Breast epithelium (tissue), 4 donors: ENCODE measurements at regions not wholly inside any gene's neighbourhood (a gene's known extent, or its start where the extent isn't known, plus 50 kb on each side); places are given as distances from the start of the nearest gene placed in this dataset.
"Not testable (repeated sequence)": the region's sequence is repeated elsewhere in the genome, so short reads cannot be mapped to it uniquely, and the experiment has no call there.

Experiments
- DNase-seq, 2 donors: peaks; one replicate each; pipeline ENCODE4 v3.0.0-alpha.2; 2019; ENCODE audit warnings: low spot score in 2 of 2
- H3K27ac ChIP-seq, 2 donors: fragments of 200-600 bp; sonication (generic) in 1 of 2; one replicate each; pipeline ENCODE4 v1.5.1; 2016 to 2019; ENCODE audit warnings: mild to moderate bottlenecking in 1 of 2
- H3K27me3 ChIP-seq, 2 donors: fragments of 200-600 bp; sonication (generic) in 1 of 2; one replicate each; pipeline versions ENCODE4 v1.5.1 to v1.6.0; 2017 to 2019; ENCODE audit warnings: control low read depth in 1 of 2, mild to moderate bottlenecking in 1 of 2
- H3K36me3 ChIP-seq: fragments of 200-600 bp; one replicate; pipeline ENCODE4 v1.5.1; 2019
- H3K4me1 ChIP-seq, 2 donors: fragments of 200-600 bp; sonication (generic); one replicate each; pipeline ENCODE4 v1.5.1; 2016 to 2019; ENCODE audit warnings: control low read depth in 1 of 2
- H3K4me3 ChIP-seq, 3 donors: fragments of 200-600 bp; sonication (generic); 1 replicate in 2 of 3; 2 replicates in 1 of 3; pipeline ENCODE4 v1.5.1; 2016 to 2019; ENCODE audit warnings: mild to moderate bottlenecking in 3 of 3, moderate library complexity in 2 of 3
- H3K9me3 ChIP-seq, 2 donors: fragments of 200-600 bp; sonication (generic) in 1 of 2; one replicate each; pipeline ENCODE4 v1.5.1; 2016 to 2019; ENCODE audit warnings: control low read depth in 1 of 2
- POLR2A ChIP-seq: fragments of 450-650 bp; IDR thresholded peaks from one replicate; pipeline ENCODE4 v1.6.1; 2016; ENCODE audit warnings: antibody characterized with exemption, mild to moderate bottlenecking, moderate library complexity
- POLR2AphosphoS5 ChIP-seq, 3 donors: sonication (generic); formaldehyde crosslinking; IDR thresholded peaks; one replicate each; pipeline ENCODE4 v1.6.1; 2017; ENCODE audit warnings: antibody characterized with exemption in 3 of 3
- intact Hi-C: fragments of 100-400 bp; cut with DNase I; formaldehyde crosslinking; loops from one replicate; pipeline ENCODE4 v1.15.1; 2023; ENCODE audit warnings: low total_unique reads
- TF ChIP-seq, protein P1 (sequence below), 3 donors: fragments of 450-650 bp; IDR thresholded peaks; one replicate each; pipeline ENCODE4 v1.5.1; 2016 to 2017; ENCODE audit warnings: antibody characterized with exemption in 3 of 3, mild to moderate bottlenecking in 3 of 3, moderate library complexity in 3 of 3

DNA sequence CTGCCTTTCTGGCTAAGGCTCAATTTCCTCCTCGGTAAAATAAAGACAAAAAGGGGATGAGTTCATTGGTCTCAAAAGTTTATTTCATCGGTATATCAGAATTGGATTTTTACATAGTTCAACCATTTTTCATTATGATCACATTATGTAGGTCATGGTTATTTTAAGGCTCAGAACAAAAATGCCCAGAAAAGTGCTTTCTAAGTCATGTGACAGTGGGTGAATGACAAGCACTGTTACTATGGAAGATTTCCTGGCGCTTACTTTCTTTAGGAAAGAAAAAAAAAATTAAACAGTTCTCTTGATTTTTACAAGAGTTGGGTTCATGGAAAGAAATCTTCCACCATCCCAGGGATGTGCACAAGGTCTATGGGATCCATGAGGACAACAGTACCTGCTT, 117.9 kb upstream of the CES5A start:
- Histone ChIP-seq H3K27me3 (no peaks in the 10 kb centered on the region), H3K27ac (no peak overlapping the region), H3K4me1 (no peaks in the 10 kb centered on the region), H3K36me3 (no peaks in the 10 kb centered on the region), H3K9me3 (peaks cover 0 to 3% of the 10 kb centered on the region in 2 donors), H3K4me3 (no peak overlapping the region)
- TF ChIP-seq POLR2A (no peak), POLR2AphosphoS5 (IDR thresholded peaks at IDR 0.05) (no peak)
- TF ChIP-seq, protein P1, sequence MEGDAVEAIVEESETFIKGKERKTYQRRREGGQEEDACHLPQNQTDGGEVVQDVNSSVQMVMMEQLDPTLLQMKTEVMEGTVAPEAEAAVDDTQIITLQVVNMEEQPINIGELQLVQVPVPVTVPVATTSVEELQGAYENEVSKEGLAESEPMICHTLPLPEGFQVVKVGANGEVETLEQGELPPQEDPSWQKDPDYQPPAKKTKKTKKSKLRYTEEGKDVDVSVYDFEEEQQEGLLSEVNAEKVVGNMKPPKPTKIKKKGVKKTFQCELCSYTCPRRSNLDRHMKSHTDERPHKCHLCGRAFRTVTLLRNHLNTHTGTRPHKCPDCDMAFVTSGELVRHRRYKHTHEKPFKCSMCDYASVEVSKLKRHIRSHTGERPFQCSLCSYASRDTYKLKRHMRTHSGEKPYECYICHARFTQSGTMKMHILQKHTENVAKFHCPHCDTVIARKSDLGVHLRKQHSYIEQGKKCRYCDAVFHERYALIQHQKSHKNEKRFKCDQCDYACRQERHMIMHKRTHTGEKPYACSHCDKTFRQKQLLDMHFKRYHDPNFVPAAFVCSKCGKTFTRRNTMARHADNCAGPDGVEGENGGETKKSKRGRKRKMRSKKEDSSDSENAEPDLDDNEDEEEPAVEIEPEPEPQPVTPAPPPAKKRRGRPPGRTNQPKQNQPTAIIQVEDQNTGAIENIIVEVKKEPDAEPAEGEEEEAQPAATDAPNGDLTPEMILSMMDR (IDR thresholded peaks at IDR 0.05): no peak
- intact Hi-C loops: no loop called here
- DNase-seq: no peak

GRCh38 chr16:55992551-55992950, 117.4 kb upstream of the CES5A start:
- Histone ChIP-seq H3K9me3 (no peaks in the 10 kb centered on the region), H3K27me3 (no peaks in the 10 kb centered on the region), H3K36me3 (no peaks in the 10 kb centered on the region), H3K4me3 (no peak overlapping the region), H3K4me1 (no peaks in the 10 kb centered on the region), H3K27ac (no peak overlapping the region)
- DNase-seq: no peak
- intact Hi-C loops: no loop called here
- TF ChIP-seq POLR2A: no peak
- no peak for TF ChIP-seq POLR2AphosphoS5 (IDR thresholded peaks at IDR 0.05)
- TF ChIP-seq, protein P1 (IDR thresholded peaks at IDR 0.05): no peak

DNA sequence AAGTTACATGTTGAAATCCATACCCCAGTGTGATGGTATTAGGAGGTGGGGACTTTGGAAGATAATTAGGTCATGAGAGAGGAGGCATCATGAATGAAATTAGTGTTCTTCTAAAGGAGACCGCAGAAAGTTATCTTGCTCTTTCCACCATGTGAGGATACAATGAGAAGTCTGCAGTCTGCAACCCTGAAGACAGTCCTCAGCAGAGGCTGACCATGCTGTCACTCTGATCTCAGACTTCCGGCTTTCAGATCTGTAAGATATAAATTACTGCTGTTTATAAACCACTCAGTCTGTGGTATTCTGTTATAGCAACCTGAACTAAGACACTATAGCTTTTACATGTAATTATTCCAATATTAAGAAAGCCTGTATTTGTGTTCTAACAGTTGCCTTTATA, 116.7 kb upstream of the CES5A start:
- Histone ChIP-seq H3K27me3 (no peaks in the 10 kb centered on the region), H3K4me1 (no peaks in the 10 kb centered on the region), H3K27ac (no peak overlapping the region), H3K36me3 (no peaks in the 10 kb centered on the region), H3K9me3 (no peaks in the 10 kb centered on the region), H3K4me3 (no peak overlapping the region)
- TF ChIP-seq POLR2AphosphoS5 (IDR thresholded peaks at IDR 0.05) (no peak), POLR2A (no peak)
- TF ChIP-seq, protein P1 (IDR thresholded peaks at IDR 0.05): no peak
- DNase-seq: no peak
- intact Hi-C loops: no loop called here

DNA sequence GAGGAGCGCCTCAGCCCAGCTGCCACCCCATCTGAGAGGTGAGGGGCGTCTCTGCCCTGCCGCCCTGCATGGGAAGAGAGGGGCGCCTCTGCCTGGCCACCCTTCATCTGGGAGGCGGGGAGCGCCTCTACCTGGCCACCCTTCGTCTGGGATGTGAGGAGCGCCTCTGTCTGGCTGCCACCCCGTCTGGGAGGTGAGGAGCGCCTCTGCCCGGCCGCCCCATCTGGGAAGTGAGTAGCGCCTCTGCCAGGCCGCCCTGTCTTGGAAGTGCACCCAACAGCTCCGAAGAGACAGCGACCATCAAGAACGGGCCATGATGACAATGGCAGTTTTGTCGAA, 114.4 kb upstream of the CES5A start:
- H3K27ac ChIP-seq: no peak overlapping the region
- intact Hi-C loops: no loop called here

GRCh38 chr16:55988850-55989568, 113.8 kb upstream of the CES5A start:
- DNase-seq, H3K4me1 ChIP-seq, H3K36me3 ChIP-seq, H3K27me3 ChIP-seq, H3K9me3 ChIP-seq, intact Hi-C loops, H3K27ac ChIP-seq, H3K4me3 ChIP-seq: not testable (repeated sequence)

More for the DNA sequence above, 114.4 kb upstream of the CES5A start:
- Histone ChIP-seq H3K4me1 (no peaks in the 10 kb centered on the region), H3K36me3 (no peaks in the 10 kb centered on the region), H3K4me3 (no peak overlapping the region), H3K9me3 (no peaks in the 10 kb centered on the region), H3K27me3 (no peaks in the 10 kb centered on the region)
- DNase-seq: no peak
- TF ChIP-seq, protein P1 (IDR thresholded peaks at IDR 0.05): no peak
- TF ChIP-seq POLR2AphosphoS5 (IDR thresholded peaks at IDR 0.05) (no peak), POLR2A (no peak)

- intact Hi-C loops: no loop called here
- no peak overlapping the region for H3K4me3 ChIP-seq
- TF ChIP-seq POLR2A (no peak), POLR2AphosphoS5 (IDR thresholded peaks at IDR 0.05) (no peak)
- TF ChIP-seq, protein P1 (IDR thresholded peaks at IDR 0.05): no peak
- H3K4me1 ChIP-seq: no peaks in the 10 kb centered on the region
- no peaks in the 10 kb centered on the region for H3K9me3 ChIP-seq
- no peak for DNase-seq
- no peak overlapping the region for H3K27ac ChIP-seq
- no peaks in the 10 kb centered on the region for H3K36me3 ChIP-seq
- no peaks in the 10 kb centered on the region for H3K27me3 ChIP-seq
These were observed 112.8 kb upstream of the CES5A start for GRCh38 chr16:55988013-55988412.
